Fibroblast of skin of left quadriceps (primary cell): ENCODE measurements at regions not wholly inside any gene's neighbourhood (a gene's known extent, or its start where the extent isn't known, plus 50 kb on each side); places are given as distances from the start of the nearest gene placed in this dataset.

Experiments
- DNase-seq, 2 experiments: peaks; one replicate each; pipeline ENCODE4 v3.0.0-alpha.2; 2013; ENCODE audit warnings: low read depth in 2 of 2

DNA sequence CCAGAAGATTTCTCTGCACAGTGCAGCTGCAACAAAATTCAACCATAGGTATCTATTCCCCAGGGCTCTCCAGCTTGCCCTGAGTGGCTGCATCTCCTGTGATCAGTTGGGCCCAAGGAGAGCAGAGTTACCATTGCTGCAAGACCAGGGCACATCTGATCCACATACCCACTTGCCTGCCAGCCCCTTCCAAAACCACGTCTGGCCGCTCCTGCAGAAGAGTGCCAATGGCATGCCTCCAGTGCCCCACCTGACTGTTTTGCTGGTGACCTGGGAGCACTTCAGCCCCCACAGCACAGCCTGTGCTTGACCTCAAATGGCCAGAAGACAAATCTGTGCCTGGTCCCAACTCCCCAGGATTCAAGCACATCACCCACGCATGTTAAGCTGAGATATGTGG, 526.1 kb upstream of the GBE1 start:
- DNase-seq = no peak

- peak in 1 of 2 experiments; percentile 1 for DNase-seq
Measured at GRCh38 chr3:82281205-82281604, 519.8 kb upstream of the GBE1 start.

GRCh38 chr3:82276992-82277391, 515.5 kb upstream of the GBE1 start:
- DNase-seq = no peak

- DNase-seq = peak in 1 of 2 experiments; percentile 2
Measured at GRCh38 chr3:82274897-82275296, 513.5 kb upstream of the GBE1 start.

GRCh38 chr3:82265747-82266146, 504.3 kb upstream of the GBE1 start:
- no peak for DNase-seq

DNA sequence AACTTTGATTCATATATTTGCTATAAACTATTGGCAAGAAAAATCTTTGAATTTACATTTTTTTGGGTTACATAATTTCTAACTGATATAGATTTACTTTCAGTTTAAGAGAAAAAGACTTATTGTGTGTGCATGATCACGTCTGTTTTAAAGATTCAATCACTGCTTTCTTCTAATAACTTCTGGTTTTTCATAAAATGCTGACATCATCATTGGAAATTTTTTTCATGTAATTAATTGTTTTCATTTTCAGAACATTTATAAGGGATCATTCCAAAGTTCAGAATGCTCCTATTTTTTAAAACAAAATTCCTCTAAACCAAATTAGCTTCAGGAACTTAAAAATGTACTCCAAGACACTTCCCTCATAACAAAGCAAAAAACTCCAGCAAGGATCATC, 500.7 kb upstream of the GBE1 start:
- DNase-seq = no peak

DNA sequence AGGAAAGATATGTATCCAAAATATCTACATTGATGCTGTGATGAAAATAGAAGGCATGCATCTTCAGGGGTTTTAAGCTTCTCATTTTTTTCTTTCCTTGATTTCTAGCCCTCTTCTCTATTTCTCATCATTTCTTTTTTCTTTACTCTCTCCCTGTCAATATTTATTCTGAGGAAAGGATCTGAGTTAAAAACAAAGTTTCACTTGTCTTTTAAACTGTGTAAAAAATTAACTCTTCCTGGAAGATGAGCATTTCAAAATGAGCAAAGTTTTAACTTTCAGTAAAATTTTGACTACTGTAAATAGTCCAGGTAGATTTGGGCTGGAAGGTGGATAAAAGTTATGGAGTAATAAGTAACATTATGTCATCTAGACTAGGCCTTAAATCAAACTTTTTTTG, 500.2 kb upstream of the GBE1 start:
- no peak for DNase-seq

DNA sequence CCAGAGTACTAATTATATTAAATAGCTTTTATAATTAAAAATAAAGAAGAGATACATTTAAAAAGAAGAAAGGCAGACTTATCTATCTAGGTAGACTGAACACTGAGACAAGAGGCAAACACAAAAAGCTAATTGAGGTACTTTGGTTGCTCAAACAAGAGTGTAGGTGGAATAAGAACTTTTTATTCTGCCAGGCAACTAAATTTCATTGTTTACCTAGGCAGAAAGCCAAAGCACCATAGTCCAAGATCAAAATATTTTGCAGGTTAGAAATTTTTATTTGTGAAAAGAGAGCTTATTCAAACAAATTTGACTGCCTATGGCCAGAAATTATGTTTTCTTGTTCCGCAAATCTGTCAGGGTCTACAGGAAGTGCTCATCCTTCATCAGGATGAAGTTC, 499.6 kb upstream of the GBE1 start:
- no peak for DNase-seq

DNA sequence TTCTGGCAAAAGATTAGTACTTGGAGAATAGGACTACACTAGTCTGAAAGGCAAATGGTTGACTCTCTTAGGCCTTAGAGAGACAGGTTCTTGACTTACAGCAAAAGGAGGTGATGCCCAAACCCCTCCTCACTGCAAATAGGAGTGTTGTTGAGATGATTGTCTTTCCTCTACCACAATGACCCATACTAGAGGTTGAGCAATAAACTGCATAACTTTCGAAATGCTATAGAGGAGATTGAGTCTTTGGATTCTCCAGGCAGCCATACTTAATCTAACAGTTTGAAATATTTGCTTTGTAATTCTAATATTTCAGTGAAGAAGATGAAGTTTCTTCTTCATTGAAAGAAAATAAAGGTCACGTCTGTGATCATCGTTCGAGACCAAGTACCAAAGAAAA, 498.5 kb upstream of the GBE1 start:
- DNase-seq = no peak

- no peak for DNase-seq
Measured at GRCh38 chr3:82240322-82240721, 478.9 kb upstream of the GBE1 start.

- no peak for DNase-seq
Measured at GRCh38 chr3:82236257-82236656, 474.8 kb upstream of the GBE1 start.

GRCh38 chr3:82229397-82229796, 468.0 kb upstream of the GBE1 start:
- no peak for DNase-seq

- DNase-seq = no peak
Measured at GRCh38 chr3:82224661-82225060, 463.2 kb upstream of the GBE1 start.

DNA sequence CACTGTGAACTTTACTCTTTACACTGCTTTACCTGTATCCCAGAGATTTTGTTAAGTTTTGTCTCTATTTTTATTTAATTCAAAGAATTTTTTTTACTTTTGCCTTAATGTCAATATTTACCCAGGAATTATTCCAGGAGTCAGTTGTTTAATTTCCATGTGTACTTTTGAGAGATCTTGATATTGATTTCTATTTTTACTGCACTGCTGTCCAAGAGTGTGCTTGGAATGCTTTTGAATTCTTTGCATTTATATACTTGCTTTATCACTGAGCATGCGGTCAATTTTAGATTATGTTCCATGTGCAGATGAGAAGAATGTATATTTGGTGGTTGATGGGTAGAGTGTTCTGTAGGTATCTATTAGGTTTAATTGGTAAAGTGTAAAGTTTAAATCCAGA, 461.0 kb upstream of the GBE1 start:
- DNase-seq = no peak

GRCh38 chr3:82217571-82217970, 456.1 kb upstream of the GBE1 start:
- no peak for DNase-seq

DNA sequence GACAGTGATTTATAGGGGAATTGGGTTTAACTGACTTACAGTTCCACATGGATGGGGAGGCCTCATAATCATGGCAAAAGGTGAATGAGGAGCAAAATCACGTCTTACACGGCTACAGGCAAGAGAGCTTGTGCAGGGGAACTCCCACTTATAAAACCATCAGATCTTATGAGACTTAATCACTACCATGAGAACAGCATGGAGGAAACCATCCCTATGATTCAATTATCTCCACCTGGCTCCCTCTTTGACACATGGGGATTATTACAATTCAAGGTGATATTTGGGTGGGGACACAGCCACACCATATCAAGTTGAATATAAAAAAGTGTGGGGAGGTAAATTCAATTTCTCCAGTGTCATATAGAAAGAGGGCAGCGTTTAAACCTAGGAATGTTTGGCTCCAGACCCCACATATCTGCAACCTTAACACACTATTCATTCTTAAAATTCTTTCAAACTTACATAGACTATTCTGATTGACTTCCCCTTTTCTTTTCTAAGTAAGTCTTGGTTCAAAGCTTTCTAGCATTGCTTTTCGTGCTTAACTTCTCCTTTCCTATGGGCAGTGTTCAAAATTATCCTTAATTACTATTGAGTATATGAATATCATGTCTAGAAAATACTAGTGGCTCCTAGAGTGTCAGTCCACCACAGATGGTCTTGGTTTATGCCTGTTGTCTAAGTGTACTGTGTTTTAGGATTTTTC, 446.7 kb upstream of the GBE1 start:
- no peak for DNase-seq

- DNase-seq = no peak
Measured at GRCh38 chr3:82202269-82202668, 440.8 kb upstream of the GBE1 start.

DNA sequence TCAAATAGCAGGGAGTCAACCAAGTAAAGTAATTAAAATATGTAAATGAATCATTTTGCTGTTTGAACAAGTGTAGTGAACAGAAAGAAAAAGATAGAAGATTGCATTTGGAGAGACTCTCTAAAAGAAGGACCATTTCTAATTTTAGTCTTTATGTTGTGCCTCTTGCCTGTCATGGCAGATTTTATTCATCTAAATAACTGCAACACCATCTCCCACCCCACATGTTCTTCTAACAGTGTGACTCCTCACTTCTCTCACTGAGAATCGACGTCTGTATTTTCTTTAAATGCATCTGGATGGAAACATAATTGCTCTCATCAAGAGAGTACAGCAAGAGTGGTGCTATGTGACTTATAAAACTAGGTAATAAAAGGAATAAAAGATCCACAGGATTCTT, 439.9 kb upstream of the GBE1 start:
- DNase-seq = no peak

DNA sequence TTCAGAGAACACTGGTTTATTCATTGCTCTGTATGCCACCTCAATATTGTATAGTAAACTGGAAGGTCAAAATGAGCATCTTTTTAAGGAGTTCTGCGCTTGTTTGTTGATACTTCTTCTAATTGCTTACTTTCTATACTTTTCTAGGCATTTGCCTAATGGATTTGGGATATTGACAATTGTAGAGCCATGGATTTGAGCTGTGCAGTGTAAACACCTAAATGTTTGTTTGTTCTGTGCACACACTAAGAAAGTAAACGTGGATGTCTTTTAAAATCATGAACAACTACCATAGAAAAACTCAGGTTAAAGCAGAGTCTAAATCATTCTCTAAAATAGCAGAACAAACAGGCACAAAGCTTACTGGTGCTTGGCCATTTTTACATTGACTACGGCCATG, 436.6 kb upstream of the GBE1 start:
- DNase-seq = no peak

GRCh38 chr3:82196645-82197044, 435.2 kb upstream of the GBE1 start:
- DNase-seq = no peak

- no peak for DNase-seq
Measured at GRCh38 chr3:82194870-82195269, 433.4 kb upstream of the GBE1 start.

- DNase-seq = no peak
Measured at GRCh38 chr3:82186017-82186416, 424.6 kb upstream of the GBE1 start.

- DNase-seq = no peak
Measured at GRCh38 chr3:82179291-82179690, 417.8 kb upstream of the GBE1 start.

DNA sequence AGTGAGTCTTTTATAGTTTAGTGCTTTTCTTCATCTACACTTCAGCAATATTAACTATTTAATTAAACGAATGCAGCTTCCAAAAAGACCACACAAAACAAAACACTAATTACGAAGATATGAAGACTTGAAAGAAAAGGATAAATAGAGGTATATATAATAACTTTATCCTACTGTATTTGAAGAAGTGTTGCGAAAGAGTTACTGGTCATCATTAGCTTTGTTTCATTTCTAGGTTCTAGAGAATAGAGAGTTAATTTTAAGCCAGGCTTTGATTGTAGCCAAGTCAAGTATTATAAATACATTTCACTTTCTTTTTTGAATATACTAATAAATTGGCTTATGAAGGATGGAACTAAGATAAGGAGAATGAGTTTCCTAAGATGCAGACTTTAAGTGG, 416.8 kb upstream of the GBE1 start:
- no peak for DNase-seq
